Right renal cortex interstitium (tissue), 3 donors: ENCODE measurements at regions not wholly inside any gene's neighbourhood (a gene's known extent, or its start where the extent isn't known, plus 50 kb on each side); places are given as distances from the start of the nearest gene placed in this dataset.

Source experiments
- DNase-seq, 3 donors: peaks; one replicate each; pipeline ENCODE4 v3.0.0-alpha.2; 2013; ENCODE audit warnings: low read depth in 3 of 3, low spot score in 2 of 3

- no peak for DNase-seq
These were observed 173.1 kb upstream of the SOX1 start for GRCh38 chr13:111893607-111894443.

- no peak for DNase-seq
These were observed 170.8 kb upstream of the SOX1 start for GRCh38 chr13:111895896-111896821.

GRCh38 chr13:111897178-111897845 lies 169.6 kb upstream of the SOX1 start:
- DNase-seq: no peak

- DNase-seq: no peak
These were observed 169.1 kb upstream of the SOX1 start for GRCh38 chr13:111897846-111898215.

GRCh38 chr13:111898956-111899713 lies 167.8 kb upstream of the SOX1 start:
- no peak for DNase-seq

GRCh38 chr13:111899714-111900389 lies 167.1 kb upstream of the SOX1 start:
- DNase-seq: no peak

- DNase-seq: peak in 1 of 3 donors; percentile 54
These were observed 166.4 kb upstream of the SOX1 start for GRCh38 chr13:111900390-111901131.

- no peak for DNase-seq
These were observed 165.6 kb upstream of the SOX1 start for GRCh38 chr13:111901267-111901915.

GRCh38 chr13:111902726-111903125 lies 164.2 kb upstream of the SOX1 start:
- no peak for DNase-seq

GRCh38 chr13:111903143-111903542 lies 163.8 kb upstream of the SOX1 start:
- no peak for DNase-seq

GRCh38 chr13:111904166-111904565 lies 162.8 kb upstream of the SOX1 start:
- no peak for DNase-seq

- no peak for DNase-seq
These were observed 162.0 kb upstream of the SOX1 start for GRCh38 chr13:111904701-111905608.

GRCh38 chr13:111905609-111905945 lies 161.4 kb upstream of the SOX1 start:
- no peak for DNase-seq

- no peak for DNase-seq
These were observed 160.6 kb upstream of the SOX1 start for GRCh38 chr13:111906306-111906705.

- DNase-seq: no peak
These were observed 160.1 kb upstream of the SOX1 start for GRCh38 chr13:111906816-111907215.

- no peak for DNase-seq
These were observed 159.5 kb upstream of the SOX1 start for GRCh38 chr13:111907341-111907880.

- DNase-seq: no peak
These were observed 158.6 kb upstream of the SOX1 start for GRCh38 chr13:111908361-111908760.
